Osteocyte (in vitro differentiated cells): ENCODE measurements at regions not wholly inside any gene's neighbourhood (a gene's known extent, or its start where the extent isn't known, plus 50 kb on each side); places are given as distances from the start of the nearest gene placed in this dataset.
A peak's percentile ranks its signal among the peaks of the same experiment; 100 is the strongest.

ENCODE experiments used
- DNase-seq: peaks from one replicate; pipeline ENCODE4 v3.0.0; 2021; ENCODE audit warnings: mixed read lengths; ENCODE audit not compliant: unreplicated experiment; ENCODE audit errors: extremely low spot score
- H3K27ac Mint-ChIP-seq: one replicate; pipeline ENCODE4 v1.8.0; 2021; ENCODE audit warnings: mild to moderate bottlenecking, mixed read lengths; ENCODE audit not compliant: unreplicated experiment
- H3K27me3 Mint-ChIP-seq: one replicate; pipeline ENCODE4 v1.8.0; 2021; ENCODE audit warnings: mixed read lengths; ENCODE audit not compliant: unreplicated experiment
- H3K36me3 Mint-ChIP-seq: one replicate; pipeline ENCODE4 v1.8.0; 2021; ENCODE audit warnings: mixed read lengths; ENCODE audit not compliant: unreplicated experiment
- H3K4me1 Mint-ChIP-seq: one replicate; pipeline ENCODE4 v1.8.0; 2021; ENCODE audit warnings: mixed read lengths; ENCODE audit not compliant: unreplicated experiment
- H3K4me3 Mint-ChIP-seq: one replicate; pipeline ENCODE4 v1.8.0; 2021; ENCODE audit warnings: mild to moderate bottlenecking, moderate library complexity, mixed read lengths; ENCODE audit not compliant: unreplicated experiment
- H3K9me3 Mint-ChIP-seq: one replicate; pipeline ENCODE4 v1.8.0; 2021; ENCODE audit warnings: mixed read lengths; ENCODE audit not compliant: unreplicated experiment
- CTCF ChIP-seq: fragments of 200-600 bp; sonication (generic); IDR thresholded peaks from 2 replicates; pipeline ENCODE4 v1.5.0; 2021; ENCODE audit warnings: antibody characterized with exemption, mild to moderate bottlenecking, moderate library complexity

- DNase-seq = peak; percentile 38
- Mint-ChIP-seq H3K4me3 (no peak overlapping the region), H3K36me3 (no peaks in the 10 kb centered on the region), H3K9me3 (no peaks in the 10 kb centered on the region), H3K4me1 (no peaks in the 10 kb centered on the region), H3K27me3 (no peaks in the 10 kb centered on the region), H3K27ac (no peak overlapping the region)
- no peak for TF ChIP-seq CTCF
Observed at GRCh38 chr2:238640486-238640885, 207.4 kb upstream of the TWIST2 start.

- Mint-ChIP-seq H3K9me3 (no peaks in the 10 kb centered on the region), H3K27me3 (no peaks in the 10 kb centered on the region), H3K4me3 (no peak overlapping the region), H3K4me1 (no peaks in the 10 kb centered on the region), H3K36me3 (no peaks in the 10 kb centered on the region), H3K27ac (no peak overlapping the region)
- no peak for TF ChIP-seq CTCF
- DNase-seq = peak; percentile 66
Observed at GRCh38 chr2:238642973-238643372, 204.9 kb upstream of the TWIST2 start.

- no peaks in the 10 kb centered on the region for H3K36me3 Mint-ChIP-seq
- no peaks in the 10 kb centered on the region for H3K4me1 Mint-ChIP-seq
- no peak overlapping the region for H3K27ac Mint-ChIP-seq
- DNase-seq = no peak
- TF ChIP-seq CTCF = no peak
- H3K27me3 Mint-ChIP-seq = no peaks in the 10 kb centered on the region
- H3K4me3 Mint-ChIP-seq = no peak overlapping the region
- H3K9me3 Mint-ChIP-seq = no peaks in the 10 kb centered on the region
Observed at GRCh38 chr2:238643400-238643907, 204.4 kb upstream of the TWIST2 start.

- Mint-ChIP-seq H3K9me3 (no peaks in the 10 kb centered on the region), H3K27ac (no peak overlapping the region), H3K4me3 (no peak overlapping the region), H3K4me1 (no peaks in the 10 kb centered on the region), H3K36me3 (no peaks in the 10 kb centered on the region), H3K27me3 (no peaks in the 10 kb centered on the region)
- DNase-seq = peak; percentile 73
- no peak for TF ChIP-seq CTCF
Observed at GRCh38 chr2:238644095-238645081, 203.5 kb upstream of the TWIST2 start.

- Mint-ChIP-seq H3K9me3 (no peaks in the 10 kb centered on the region), H3K27me3 (no peaks in the 10 kb centered on the region), H3K4me3 (no peak overlapping the region), H3K36me3 (no peaks in the 10 kb centered on the region), H3K4me1 (no peaks in the 10 kb centered on the region), H3K27ac (no peak overlapping the region)
- DNase-seq = peak; percentile 21
- TF ChIP-seq CTCF = no peak
Observed at GRCh38 chr2:238645095-238645494, 202.8 kb upstream of the TWIST2 start.
